HepG2 (cell line): ENCODE measurements at regions not wholly inside any gene's neighbourhood (a gene's known extent, or its start where the extent isn't known, plus 50 kb on each side); places are given as distances from the start of the nearest gene placed in this dataset.

Source experiments
- CTCF ChIP-seq: sonication (generic); formaldehyde crosslinking; IDR thresholded peaks from 2 replicates; pipeline ENCODE4 v1.5.0; 2020; ENCODE audit warnings: mild to moderate bottlenecking, missing genetic modification reagents, moderate library complexity
- ELF4 ChIP-seq: sonication (generic); formaldehyde crosslinking; IDR thresholded peaks from 2 replicates; pipeline ENCODE4 v1.5.0; 2020; ENCODE audit warnings: missing genetic modification reagents, mild to moderate bottlenecking, moderate library complexity, borderline replicate concordance
- EP300 ChIP-seq, 3 experiments: sonication (generic) in 1 of 3; formaldehyde crosslinking in 1 of 3; IDR thresholded peaks; 2 replicates each; pipeline versions ENCODE4 v1.5.1 to v1.6.1; 2011 to 2020; ENCODE audit warnings: low read depth in 2 of 3, low read length in 2 of 3, borderline replicate concordance in 1 of 3, improper control_type of control experiment in 1 of 3, mild to moderate bottlenecking in 1 of 3, missing genetic modification reagents in 1 of 3, moderate library complexity in 1 of 3
- ERF ChIP-seq: IDR thresholded peaks from 2 replicates; pipeline ENCODE4 v1.6.1; 2018; ENCODE audit warnings: missing biosample characterization, missing genetic modification reagents
- EZH2 ChIP-seq: conservative IDR thresholded peaks from 2 replicates; pipeline ENCODE4 v1.6.1; 2012; ENCODE audit warnings: mild to moderate bottlenecking, low read depth, low read length, moderate library complexity
- FOXP4 ChIP-seq: sonication (generic); formaldehyde crosslinking; IDR thresholded peaks from 2 replicates; pipeline ENCODE4 v1.4.0; 2020; ENCODE audit warnings: missing genetic modification reagents
- GPBP1L1 ChIP-seq: sonication (generic); formaldehyde crosslinking; IDR thresholded peaks from 2 replicates; pipeline ENCODE4 v1.5.0; 2020; ENCODE audit warnings: mild to moderate bottlenecking, missing genetic modification reagents
- HMGXB3 ChIP-seq: sonication (generic); formaldehyde crosslinking; IDR thresholded peaks from 2 replicates; pipeline ENCODE4 v1.4.0; 2020; ENCODE audit warnings: missing genetic modification reagents, borderline replicate concordance
- HOMEZ ChIP-seq: IDR thresholded peaks from 2 replicates; pipeline ENCODE4 v1.6.1; 2016; ENCODE audit warnings: low read depth
- IRF9 ChIP-seq: sonication (generic); formaldehyde crosslinking; IDR thresholded peaks from 2 replicates; pipeline ENCODE4 v1.8.0; 2022; ENCODE audit warnings: missing genetic modification reagents, mild to moderate bottlenecking, borderline replicate concordance
- TAF15 ChIP-seq: fragments of 200-400 bp; formaldehyde crosslinking; IDR thresholded peaks from one replicate; pipeline ENCODE4 v1.6.1; 2018; ENCODE audit warnings: mild to moderate bottlenecking, low read depth, low read length; ENCODE audit not compliant: poor library complexity, severe bottlenecking
- ZNF264 ChIP-seq: sonication (generic); formaldehyde crosslinking; IDR thresholded peaks from 2 replicates; pipeline ENCODE4 v1.4.0; 2020; ENCODE audit warnings: missing genetic modification reagents

- TF ChIP-seq ELF4 (no peak), CTCF (no peak), FOXP4 (CRISPR knock-in tag) (no peak), GPBP1L1 (no peak), IRF9 (CRISPR knock-in tag) (no peak), ZNF264 (no peak), ERF (CRISPR knock-in tag) (no peak), EZH2 (no peak), EP300 (IDR thresholded peaks at IDR 0.05; ENCODE audit: low read depth in 2 of 2, low read length in 2 of 2) (no peak), EP300 (CRISPR knock-in tag; IDR thresholded peaks at IDR 0.05; ENCODE audit: borderline replicate concordance) (no peak), TAF15 (no peak), HOMEZ (no peak), HMGXB3 (no peak)
These were observed 980.7 kb upstream of the CRIM1 start for GRCh38 chr2:35374845-35375244.
